HEK293T (cell line): ENCODE measurements at regions not wholly inside any gene's neighbourhood (a gene's known extent, or its start where the extent isn't known, plus 50 kb on each side); places are given as distances from the start of the nearest gene placed in this dataset.

Experiments
- CTCF ChIA-PET: fragments of 350-600 bp; formaldehyde crosslinking; extraction: SDS; loops from one replicate; lab custom pipeline; 2021; ENCODE audit warnings: antibody characterized with exemption, inconsistent platforms; lab: Yijun Ruan, JAX
- POLR2A ChIA-PET: fragments of 350-600 bp; formaldehyde crosslinking; extraction: SDS; loops from one replicate; lab custom pipeline; 2020; ENCODE audit warnings: antibody characterized with exemption, inconsistent platforms; lab: Yijun Ruan, JAX
- DNase-seq: peaks from one replicate; pipeline ENCODE4 v3.0.0; 2012; ENCODE audit warnings: mixed read lengths; ENCODE audit errors: extremely low spot score
- ARNT ChIP-seq: fragments of 450-650 bp; IDR thresholded peaks from 2 replicates; pipeline ENCODE4 v1.6.1; 2017; ENCODE audit warnings: mild to moderate bottlenecking
- BHLHE40 ChIP-seq: fragments of 450-650 bp; IDR thresholded peaks from 2 replicates; pipeline ENCODE4 v1.6.1; 2016; ENCODE audit warnings: mild to moderate bottlenecking, moderate library complexity, borderline replicate concordance
- CTBP1 ChIP-seq: fragments of 450-650 bp; IDR thresholded peaks from 2 replicates; pipeline ENCODE4 v1.6.1; 2016; ENCODE audit warnings: borderline replicate concordance
- ELF4 ChIP-seq: fragments of 450-650 bp; IDR thresholded peaks from 2 replicates; pipeline ENCODE4 v1.6.1; 2017; ENCODE audit warnings: antibody characterized with exemption
- FOXA1 ChIP-seq: fragments of 450-650 bp; IDR thresholded peaks from 2 replicates; pipeline ENCODE4 v1.6.1; 2016; ENCODE audit warnings: mild to moderate bottlenecking
- FOXK2 ChIP-seq: fragments of 450-650 bp; IDR thresholded peaks from 2 replicates; pipeline ENCODE4 v1.6.1; 2016; ENCODE audit warnings: mild to moderate bottlenecking
- FOXM1 ChIP-seq: fragments of 450-650 bp; IDR thresholded peaks from 2 replicates; pipeline ENCODE4 v1.6.1; 2017; ENCODE audit warnings: mild to moderate bottlenecking, borderline replicate concordance
- HDGF ChIP-seq: fragments of 450-650 bp; IDR thresholded peaks from 2 replicates; pipeline ENCODE4 v1.6.1; 2017; ENCODE audit warnings: antibody characterized with exemption, borderline replicate concordance
- L3MBTL2 ChIP-seq: fragments of 450-650 bp; conservative IDR thresholded peaks from 2 replicates; pipeline ENCODE4 v1.6.1; 2016; ENCODE audit warnings: mild to moderate bottlenecking
- LEF1 ChIP-seq: fragments of 450-650 bp; IDR thresholded peaks from 2 replicates; pipeline ENCODE4 v1.6.1; 2017; ENCODE audit warnings: mild to moderate bottlenecking, borderline replicate concordance
- NFRKB ChIP-seq: fragments of 450-650 bp; IDR thresholded peaks from 2 replicates; pipeline ENCODE4 v1.6.1; 2016; ENCODE audit warnings: mild to moderate bottlenecking, moderate library complexity
- PKNOX1 ChIP-seq: fragments of 450-650 bp; IDR thresholded peaks from 2 replicates; pipeline ENCODE4 v1.6.1; 2016
- SP1 ChIP-seq: fragments of 450-650 bp; IDR thresholded peaks from 2 replicates; pipeline ENCODE4 v1.6.1; 2017
- SUZ12 ChIP-seq: fragments of 450-650 bp; IDR thresholded peaks from 2 replicates; pipeline ENCODE4 v1.6.1; 2016; ENCODE audit warnings: mild to moderate bottlenecking
- TARDBP ChIP-seq: fragments of 450-650 bp; IDR thresholded peaks from 2 replicates; pipeline ENCODE4 v1.6.1; 2016
- ZNF384 ChIP-seq: fragments of 450-650 bp; IDR thresholded peaks from 2 replicates; pipeline ENCODE4 v1.6.1; 2016

GRCh38 chr1:201618905-201619304 is 80.0 kb downstream of the NAV1 start:
- ChIA-PET POLR2A (no interaction called here), CTCF (interaction anchor here (0.5 kb wide), 1 partner anchor 71 kb away, joined by 3 read pairs; no protein-coding TSS in a partner anchor)
- DNase-seq, result no peak
- TF ChIP-seq ELF4 (no peak), LEF1 (no peak), BHLHE40 (no peak), NFRKB (no peak)

- DNase-seq, result no peak
- ChIA-PET POLR2A (no interaction called here), CTCF (no interaction called here)
- no peak for TF ChIP-seq NFRKB
- TF ChIP-seq SUZ12, result no peak
- TF ChIP-seq ZNF384, result no peak
- no peak for TF ChIP-seq SP1
- TF ChIP-seq LEF1, result no peak
- TF ChIP-seq FOXA1, result no peak
- no peak for TF ChIP-seq HDGF
- TF ChIP-seq ELF4, result no peak
- TF ChIP-seq PKNOX1, result no peak
- no peak for TF ChIP-seq ARNT
- no peak for TF ChIP-seq BHLHE40
- no peak for TF ChIP-seq L3MBTL2
- TF ChIP-seq TARDBP, result no peak
- TF ChIP-seq CTBP1, result no peak
- TF ChIP-seq FOXK2, result no peak
- TF ChIP-seq FOXM1, result no peak
Observed at GRCh38 chr1:201619513-201619912, 80.6 kb downstream of the NAV1 start.

GRCh38 chr1:201622353-201622752 is 83.4 kb downstream of the NAV1 start:
- DNase-seq, result no peak
- ChIA-PET POLR2A (no interaction called here), CTCF (no interaction called here)
- TF ChIP-seq CTBP1 (no peak), FOXK2 (no peak), NFRKB (no peak), TARDBP (no peak), ELF4 (no peak), FOXM1 (no peak), BHLHE40 (no peak), ZNF384 (no peak)

GRCh38 chr1:201622824-201623223 is 83.9 kb downstream of the NAV1 start:
- DNase-seq, result no peak
- ChIA-PET CTCF (no interaction called here), POLR2A (no interaction called here)
- no peak for TF ChIP-seq NFRKB
- TF ChIP-seq ZNF384, result no peak

- CTCF ChIA-PET, result no interaction called here
- POLR2A ChIA-PET, result no interaction called here
- TF ChIP-seq FOXK2 (no peak), L3MBTL2 (no peak), ELF4 (no peak), BHLHE40 (no peak), FOXM1 (no peak), HDGF (no peak), SP1 (no peak), NFRKB (no peak), SUZ12 (no peak), FOXA1 (no peak)
Observed at GRCh38 chr1:201624741-201625225, 85.9 kb downstream of the NAV1 start.

GRCh38 chr1:201625226-201625761 is 86.4 kb downstream of the NAV1 start:
- DNase-seq, result no peak
- POLR2A ChIA-PET, result interaction anchor here (0.6 kb wide), 1 partner anchor 464 kb away, joined by 3 read pairs; no protein-coding TSS in a partner anchor
- CTCF ChIA-PET, result no interaction called here
- TF ChIP-seq TARDBP, result no peak

More at GRCh38 chr1:201624741-201625225, 85.9 kb downstream of the NAV1 start:
- no peak for DNase-seq

- no peak for TF ChIP-seq CTBP1
- no peak for TF ChIP-seq FOXK2
- no peak for TF ChIP-seq TARDBP
- TF ChIP-seq SP1, result no peak
- TF ChIP-seq NFRKB, result no peak
- no peak for TF ChIP-seq SUZ12
- TF ChIP-seq ZNF384, result no peak
- no peak for TF ChIP-seq LEF1
- TF ChIP-seq PKNOX1, result no peak
- TF ChIP-seq ELF4, result no peak
- no peak for TF ChIP-seq HDGF
- no peak for TF ChIP-seq FOXA1
- no peak for TF ChIP-seq BHLHE40
- TF ChIP-seq FOXM1, result no peak
- no peak for TF ChIP-seq L3MBTL2
- POLR2A ChIA-PET, result interaction anchor here (0.6 kb wide), 1 partner anchor 463 kb away, joined by 3 read pairs; no protein-coding TSS in a partner anchor
- DNase-seq, result no peak
- CTCF ChIA-PET, result no interaction called here
Observed at GRCh38 chr1:201625851-201626251, 86.9 kb downstream of the NAV1 start.
